ENCODE measurements at regions not wholly inside any gene's neighbourhood (a gene's known extent, or its start where the extent isn't known, plus 50 kb on each side); places are given as distances from the start of the nearest gene placed in this dataset.

DNA sequence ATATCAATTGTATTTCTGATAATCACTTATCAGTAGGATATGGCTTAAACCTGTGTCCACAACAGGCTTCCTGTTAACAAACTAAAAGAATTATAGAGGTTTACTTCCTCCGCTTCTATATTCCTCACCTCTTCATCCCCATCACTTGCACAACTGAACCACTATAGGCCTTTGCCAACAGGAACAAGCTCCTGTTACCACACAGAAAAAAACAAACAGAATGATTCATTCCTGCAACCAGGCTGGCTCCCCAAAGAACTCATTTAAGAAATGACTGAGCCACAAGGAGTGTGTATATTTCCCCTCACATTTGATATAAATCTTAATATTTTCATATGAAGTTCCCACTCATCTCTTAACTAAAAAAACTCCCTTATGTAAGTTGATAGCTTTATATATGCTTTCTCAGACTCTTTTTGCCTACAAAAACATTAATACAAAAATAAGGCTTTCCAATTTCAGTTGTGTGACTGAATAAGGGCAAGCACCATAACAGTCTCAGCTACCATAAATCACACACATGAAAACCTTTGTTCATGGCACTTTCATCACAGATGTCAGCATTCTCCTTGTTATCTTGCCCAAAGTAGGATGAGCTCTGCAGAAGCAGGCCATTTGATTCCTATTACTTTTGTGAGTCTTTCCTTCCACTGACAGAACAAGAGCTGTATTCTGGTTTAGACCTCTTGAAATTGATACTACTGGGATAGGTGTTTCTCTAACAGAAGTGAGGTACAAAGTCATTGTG is 366.8 kb downstream of the SLITRK1 start:
- no peaks in the 10 kb centered on the region for H3K36me3 ChIP-seq (ENCODE audit: control insufficient read depth in 2 of 2, insufficient read depth in 2 of 2, low read length in 2 of 2)
- peaks cover 0 to 7% of the 10 kb centered on the region in 2 donors for H3K9me3 ChIP-seq (ENCODE audit: control insufficient read depth in 2 of 2, low read length in 2 of 2)
- H3K9ac ChIP-seq (ENCODE audit: low read depth in 1 of 2, low read length in 2 of 2) = no peak overlapping the region

DNA sequence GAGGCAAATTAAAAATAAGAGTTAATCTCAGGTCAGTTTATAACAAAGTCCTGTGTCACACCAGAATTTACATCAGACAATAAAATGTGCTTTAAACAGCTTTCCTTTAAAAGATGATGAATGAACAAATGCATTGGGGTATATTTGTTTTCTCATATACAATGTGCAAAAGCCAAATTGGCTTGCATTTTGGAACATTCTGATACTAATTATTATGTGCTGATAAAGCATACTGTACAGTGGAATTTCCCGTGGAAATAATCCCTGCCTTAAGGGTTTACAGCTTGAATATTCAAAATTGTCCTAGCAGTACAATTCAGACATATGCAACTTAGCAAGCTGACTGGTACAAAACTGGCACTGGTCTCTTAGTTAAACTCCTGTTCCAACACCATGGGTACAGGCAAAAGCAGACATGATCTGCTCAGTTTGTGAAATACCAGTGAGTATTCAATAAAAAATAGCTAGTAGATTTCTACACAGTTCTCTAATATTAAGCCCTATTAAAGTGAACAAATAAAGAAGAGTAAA is 373.4 kb downstream of the SLITRK1 start:
- Histone ChIP-seq H3K27me3 (ENCODE audit: control insufficient read depth in 2 of 2, insufficient read depth in 2 of 2, low read length in 2 of 2) (no peaks in the 10 kb centered on the region), H3K9me3 (ENCODE audit: control insufficient read depth in 2 of 2, low read length in 2 of 2) (no peaks in the 10 kb centered on the region), H3K36me3 (ENCODE audit: control insufficient read depth in 2 of 2, insufficient read depth in 2 of 2, low read length in 2 of 2) (no peaks in the 10 kb centered on the region), H3K27ac (ENCODE audit: low read depth in 2 of 2, low read length in 2 of 2) (no peak overlapping the region), H3K4me1 (ENCODE audit: control insufficient read depth in 2 of 2, insufficient read depth in 2 of 2, low read length in 2 of 2) (no peaks in the 10 kb centered on the region), H3K4me3 (ENCODE audit: low read length in 2 of 2) (no peak overlapping the region), H3K9ac (ENCODE audit: low read depth in 1 of 2, low read length in 2 of 2) (no peak overlapping the region)

More for the DNA sequence above, 366.8 kb downstream of the SLITRK1 start:
- Histone ChIP-seq H3K4me3 (ENCODE audit: low read length in 2 of 2) (no peak overlapping the region), H3K27me3 (ENCODE audit: control insufficient read depth in 2 of 2, insufficient read depth in 2 of 2, low read length in 2 of 2) (no peaks in the 10 kb centered on the region), H3K27ac (ENCODE audit: low read depth in 2 of 2, low read length in 2 of 2) (no peak overlapping the region), H3K4me1 (ENCODE audit: control insufficient read depth in 2 of 2, insufficient read depth in 2 of 2, low read length in 2 of 2) (no peaks in the 10 kb centered on the region)

DNA sequence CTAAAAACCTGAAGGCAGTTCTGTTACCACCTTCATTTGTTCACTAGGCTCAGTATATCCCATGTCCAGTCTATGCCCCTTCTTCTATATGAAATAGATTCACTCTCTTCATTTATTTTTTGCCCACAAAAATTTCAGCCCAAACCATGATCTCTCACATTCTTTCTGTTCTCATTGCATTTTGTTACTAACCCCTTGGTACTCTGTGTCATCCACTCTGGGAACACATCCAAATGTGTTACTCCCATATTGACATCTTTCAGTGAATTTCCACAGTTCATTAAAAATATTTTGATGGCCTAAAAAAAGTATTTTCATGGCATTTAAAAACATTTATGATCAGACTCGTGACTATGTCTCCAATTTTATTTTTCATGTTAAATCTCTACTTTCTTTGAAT is 378.9 kb downstream of the SLITRK1 start:
- Histone ChIP-seq H3K27ac (ENCODE audit: low read depth in 2 of 2, low read length in 2 of 2) (no peak overlapping the region), H3K36me3 (ENCODE audit: control insufficient read depth in 2 of 2, insufficient read depth in 2 of 2, low read length in 2 of 2) (no peaks in the 10 kb centered on the region), H3K27me3 (ENCODE audit: control insufficient read depth in 2 of 2, insufficient read depth in 2 of 2, low read length in 2 of 2) (no peaks in the 10 kb centered on the region), H3K4me1 (ENCODE audit: control insufficient read depth in 2 of 2, insufficient read depth in 2 of 2, low read length in 2 of 2) (no peaks in the 10 kb centered on the region), H3K9ac (ENCODE audit: low read depth in 1 of 2, low read length in 2 of 2) (no peak overlapping the region), H3K9me3 (ENCODE audit: control insufficient read depth in 2 of 2, low read length in 2 of 2) (no peaks in the 10 kb centered on the region), H3K4me3 (ENCODE audit: low read length in 2 of 2) (no peak overlapping the region)

DNA sequence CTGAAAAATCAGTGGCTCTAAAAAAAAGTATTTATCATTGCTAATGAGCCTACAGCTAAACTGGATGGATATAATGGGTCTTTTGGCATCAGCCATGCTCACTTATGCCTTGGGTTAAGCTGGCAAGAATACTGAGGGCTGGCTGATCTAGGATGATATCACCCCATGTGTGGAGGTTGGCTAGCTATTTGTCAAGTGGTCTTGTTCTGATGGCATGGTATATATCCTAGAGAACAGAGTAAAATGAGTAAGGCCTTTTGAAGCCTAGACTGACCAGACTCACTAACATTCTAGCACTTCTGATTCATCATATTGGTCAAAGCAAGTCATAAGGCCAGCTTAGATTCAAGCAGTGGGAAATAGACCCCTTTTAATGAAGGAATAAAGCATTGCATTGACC is 383.0 kb downstream of the SLITRK1 start:
- Histone ChIP-seq H3K27me3 (ENCODE audit: control insufficient read depth in 2 of 2, insufficient read depth in 2 of 2, low read length in 2 of 2) (no peaks in the 10 kb centered on the region), H3K36me3 (ENCODE audit: control insufficient read depth in 2 of 2, insufficient read depth in 2 of 2, low read length in 2 of 2) (no peaks in the 10 kb centered on the region), H3K27ac (ENCODE audit: low read depth in 2 of 2, low read length in 2 of 2) (no peak overlapping the region), H3K9ac (ENCODE audit: low read depth in 1 of 2, low read length in 2 of 2) (no peak overlapping the region), H3K4me1 (ENCODE audit: control insufficient read depth in 2 of 2, insufficient read depth in 2 of 2, low read length in 2 of 2) (no peaks in the 10 kb centered on the region), H3K4me3 (ENCODE audit: low read length in 2 of 2) (no peak overlapping the region), H3K9me3 (ENCODE audit: control insufficient read depth in 2 of 2, low read length in 2 of 2) (no peaks in the 10 kb centered on the region)

DNA sequence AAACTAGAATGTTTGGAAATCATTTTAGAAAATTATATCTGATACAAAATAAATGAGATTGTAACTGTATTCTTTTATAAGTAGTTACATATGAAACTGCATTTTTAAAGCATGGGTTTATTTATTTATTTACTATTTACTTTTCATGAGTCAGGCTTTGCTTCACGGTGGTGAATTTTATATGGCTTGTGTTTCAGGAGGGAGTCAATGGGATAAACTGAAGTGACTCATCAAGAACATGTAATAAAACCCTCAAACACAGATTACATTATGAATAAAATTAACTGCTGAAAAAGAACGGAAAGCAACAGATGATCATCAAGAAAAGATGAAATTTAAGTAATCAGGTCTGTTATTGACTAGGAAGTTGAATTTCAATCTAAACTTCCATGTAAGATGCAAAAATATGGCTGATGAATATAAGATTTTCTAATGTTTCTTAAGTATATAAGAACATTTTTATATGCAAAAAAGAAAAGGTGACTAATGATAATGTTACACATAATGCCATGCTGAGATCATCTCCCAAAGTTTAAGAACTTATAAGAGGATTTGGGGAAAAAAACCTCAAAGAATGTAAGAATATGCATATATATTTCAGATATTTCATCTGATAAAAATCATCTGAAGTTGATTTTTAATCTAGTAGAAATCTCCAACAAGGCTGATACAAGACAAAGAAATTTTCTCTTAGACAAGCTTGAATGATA is 383.6 kb downstream of the SLITRK1 start:
- H3K9me3 ChIP-seq (ENCODE audit: control insufficient read depth in 2 of 2, low read length in 2 of 2) = no peaks in the 10 kb centered on the region
- H3K27me3 ChIP-seq (ENCODE audit: control insufficient read depth in 2 of 2, insufficient read depth in 2 of 2, low read length in 2 of 2) = no peaks in the 10 kb centered on the region

DNA sequence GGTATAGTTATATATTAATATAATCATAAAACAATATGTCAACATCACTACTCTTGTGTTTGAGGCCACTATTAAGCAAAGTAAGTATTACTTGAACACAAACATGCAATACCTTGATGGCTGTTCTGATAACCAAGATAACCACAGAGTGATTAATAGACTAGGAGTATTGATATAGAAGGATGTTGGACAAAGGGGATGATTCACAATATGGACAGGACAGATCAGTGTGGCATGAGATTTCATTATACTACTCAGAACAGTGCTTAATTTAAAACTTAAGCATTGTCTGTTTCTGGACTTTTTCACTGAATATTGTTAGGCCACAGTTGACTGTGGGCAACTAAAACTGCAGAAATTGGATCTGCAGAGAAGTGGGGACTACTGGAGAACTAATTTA is 384.2 kb downstream of the SLITRK1 start:
- Histone ChIP-seq H3K9me3 (ENCODE audit: control insufficient read depth in 2 of 2, low read length in 2 of 2) (no peaks in the 10 kb centered on the region), H3K36me3 (ENCODE audit: control insufficient read depth in 2 of 2, insufficient read depth in 2 of 2, low read length in 2 of 2) (no peaks in the 10 kb centered on the region), H3K9ac (ENCODE audit: low read depth in 1 of 2, low read length in 2 of 2) (no peak overlapping the region), H3K27ac (ENCODE audit: low read depth in 2 of 2, low read length in 2 of 2) (no peak overlapping the region), H3K4me3 (ENCODE audit: low read length in 2 of 2) (no peak overlapping the region), H3K4me1 (ENCODE audit: control insufficient read depth in 2 of 2, insufficient read depth in 2 of 2, low read length in 2 of 2) (no peaks in the 10 kb centered on the region), H3K27me3 (ENCODE audit: control insufficient read depth in 2 of 2, insufficient read depth in 2 of 2, low read length in 2 of 2) (no peaks in the 10 kb centered on the region)

More for the DNA sequence above, 383.6 kb downstream of the SLITRK1 start:
- Histone ChIP-seq H3K4me3 (ENCODE audit: low read length in 2 of 2) (no peak overlapping the region), H3K27ac (ENCODE audit: low read depth in 2 of 2, low read length in 2 of 2) (no peak overlapping the region), H3K36me3 (ENCODE audit: control insufficient read depth in 2 of 2, insufficient read depth in 2 of 2, low read length in 2 of 2) (no peaks in the 10 kb centered on the region), H3K4me1 (ENCODE audit: control insufficient read depth in 2 of 2, insufficient read depth in 2 of 2, low read length in 2 of 2) (no peaks in the 10 kb centered on the region), H3K9ac (ENCODE audit: low read depth in 1 of 2, low read length in 2 of 2) (no peak overlapping the region)

DNA sequence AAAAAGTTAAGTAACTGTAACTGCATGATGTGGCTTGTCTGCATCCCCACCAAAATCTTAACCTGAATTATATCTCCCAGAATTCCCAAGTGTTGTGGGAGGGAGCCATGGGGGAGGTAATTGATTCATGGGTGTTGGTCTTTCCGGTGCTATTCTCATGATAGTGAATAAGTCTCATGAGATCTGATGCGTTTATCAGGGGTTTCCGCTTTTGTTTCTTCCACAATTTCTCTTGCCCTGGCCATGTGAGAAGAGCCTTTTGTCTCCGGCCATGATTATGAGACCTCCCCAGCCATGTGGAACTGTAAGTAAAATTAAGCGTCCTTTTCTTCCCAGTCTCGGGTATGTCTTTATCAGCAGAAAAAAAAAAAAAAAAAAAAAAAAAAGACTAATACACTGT is 385.8 kb downstream of the SLITRK1 start:
- H3K4me3 ChIP-seq (ENCODE audit: low read length in 2 of 2) = no peak overlapping the region
- H3K4me1 ChIP-seq (ENCODE audit: control insufficient read depth in 2 of 2, insufficient read depth in 2 of 2, low read length in 2 of 2) = no peaks in the 10 kb centered on the region
- no peak overlapping the region for H3K27ac ChIP-seq (ENCODE audit: low read depth in 2 of 2, low read length in 2 of 2)
- H3K36me3 ChIP-seq (ENCODE audit: control insufficient read depth in 2 of 2, insufficient read depth in 2 of 2, low read length in 2 of 2) = no peaks in the 10 kb centered on the region
- H3K27me3 ChIP-seq (ENCODE audit: control insufficient read depth in 2 of 2, insufficient read depth in 2 of 2, low read length in 2 of 2) = no peaks in the 10 kb centered on the region
- H3K9ac ChIP-seq (ENCODE audit: low read depth in 1 of 2, low read length in 2 of 2) = no peak overlapping the region
- H3K9me3 ChIP-seq (ENCODE audit: control insufficient read depth in 2 of 2, low read length in 2 of 2) = no peaks in the 10 kb centered on the region

DNA sequence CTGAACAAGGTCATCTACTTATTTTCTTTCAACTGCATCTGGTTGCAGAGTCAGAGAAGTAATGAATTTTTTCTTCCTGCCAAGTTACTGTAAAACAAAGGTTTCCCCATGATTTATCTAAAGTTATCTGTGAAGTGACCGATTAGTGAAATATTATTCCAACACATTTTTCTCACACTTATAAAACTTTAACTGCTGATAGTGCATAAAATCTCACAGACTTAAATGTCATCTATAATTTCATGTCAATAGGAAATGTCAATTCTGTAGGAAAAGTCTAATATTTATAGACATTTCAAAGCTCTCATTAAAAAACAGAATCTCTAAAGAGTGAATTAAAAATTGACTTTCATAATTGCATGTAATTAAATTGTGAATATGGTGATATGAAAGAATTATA is 397.2 kb downstream of the SLITRK1 start:
- Histone ChIP-seq H3K27ac (ENCODE audit: low read depth in 2 of 2, low read length in 2 of 2) (no peak overlapping the region), H3K4me1 (ENCODE audit: control insufficient read depth in 2 of 2, insufficient read depth in 2 of 2, low read length in 2 of 2) (no peaks in the 10 kb centered on the region), H3K36me3 (ENCODE audit: control insufficient read depth in 2 of 2, insufficient read depth in 2 of 2, low read length in 2 of 2) (no peaks in the 10 kb centered on the region), H3K4me3 (ENCODE audit: low read length in 2 of 2) (no peak overlapping the region), H3K9me3 (ENCODE audit: control insufficient read depth in 2 of 2, low read length in 2 of 2) (peaks cover 2 to 3% of the 10 kb centered on the region in 2 donors), H3K9ac (ENCODE audit: low read depth in 1 of 2, low read length in 2 of 2) (no peak overlapping the region), H3K27me3 (ENCODE audit: control insufficient read depth in 2 of 2, insufficient read depth in 2 of 2, low read length in 2 of 2) (no peaks in the 10 kb centered on the region)

DNA sequence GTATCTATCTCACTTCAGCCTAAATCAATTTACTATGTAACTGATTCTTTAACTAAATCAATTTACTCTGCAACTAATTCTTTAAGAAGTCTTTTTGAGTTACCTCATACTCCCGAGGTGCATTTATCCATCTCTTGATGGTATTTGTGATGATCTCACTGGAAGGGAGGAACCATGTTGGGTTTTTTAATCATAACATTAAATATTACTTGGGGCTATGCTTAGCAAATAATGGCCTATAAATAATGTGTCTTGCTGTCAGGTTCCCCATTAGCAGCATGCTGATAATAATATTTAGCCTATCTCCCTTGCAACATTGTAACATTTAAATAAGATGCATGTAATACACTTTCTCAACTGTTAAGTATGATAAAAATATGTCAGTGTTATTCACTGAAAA is 411.3 kb downstream of the SLITRK1 start:
- no peak overlapping the region for H3K9ac ChIP-seq (ENCODE audit: low read depth in 1 of 2, low read length in 2 of 2)

DNA sequence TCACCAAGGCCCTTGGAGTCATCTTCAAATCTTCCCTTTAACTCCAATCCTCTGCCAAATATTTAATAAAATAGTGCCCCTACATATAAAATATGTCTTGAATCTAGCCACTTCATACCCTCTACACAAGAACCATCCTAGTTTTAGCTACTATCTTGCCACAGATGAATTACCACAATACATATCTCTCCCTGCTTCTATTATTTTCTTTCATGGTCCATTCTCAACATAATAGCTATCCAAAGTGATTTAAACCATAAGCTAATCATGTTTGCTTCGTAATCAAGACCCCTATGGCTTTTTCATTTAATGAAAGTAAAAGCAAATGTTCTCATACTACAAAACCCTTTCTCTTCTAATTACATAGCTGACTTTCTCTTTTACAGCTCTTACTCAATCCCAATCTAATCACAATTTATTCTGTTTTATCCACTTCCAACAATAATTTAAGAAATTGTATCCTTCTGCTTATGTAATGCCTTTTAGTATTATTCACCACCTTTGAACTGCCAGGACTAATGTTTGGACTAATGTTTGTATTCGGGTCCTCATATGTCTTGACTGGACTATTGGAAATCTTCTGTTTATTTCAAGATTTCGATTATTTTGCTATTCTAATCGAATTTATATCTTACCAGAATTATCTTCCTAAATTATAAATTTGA is 412.0 kb downstream of the SLITRK1 start:
- no peak overlapping the region for H3K27ac ChIP-seq (ENCODE audit: low read depth in 2 of 2, low read length in 2 of 2)
- no peaks in the 10 kb centered on the region for H3K9me3 ChIP-seq (ENCODE audit: control insufficient read depth in 2 of 2, low read length in 2 of 2)
- no peak overlapping the region for H3K4me3 ChIP-seq (ENCODE audit: low read length in 2 of 2)
- H3K27me3 ChIP-seq (ENCODE audit: control insufficient read depth in 2 of 2, insufficient read depth in 2 of 2, low read length in 2 of 2) = no peaks in the 10 kb centered on the region
- no peaks in the 10 kb centered on the region for H3K4me1 ChIP-seq (ENCODE audit: control insufficient read depth in 2 of 2, insufficient read depth in 2 of 2, low read length in 2 of 2)
- H3K36me3 ChIP-seq (ENCODE audit: control insufficient read depth in 2 of 2, insufficient read depth in 2 of 2, low read length in 2 of 2) = no peaks in the 10 kb centered on the region
- no peak overlapping the region for H3K9ac ChIP-seq (ENCODE audit: low read depth in 1 of 2, low read length in 2 of 2)

More for the DNA sequence above, 411.3 kb downstream of the SLITRK1 start:
- Histone ChIP-seq H3K36me3 (ENCODE audit: control insufficient read depth in 2 of 2, insufficient read depth in 2 of 2, low read length in 2 of 2) (no peaks in the 10 kb centered on the region), H3K4me1 (ENCODE audit: control insufficient read depth in 2 of 2, insufficient read depth in 2 of 2, low read length in 2 of 2) (no peaks in the 10 kb centered on the region), H3K27me3 (ENCODE audit: control insufficient read depth in 2 of 2, insufficient read depth in 2 of 2, low read length in 2 of 2) (no peaks in the 10 kb centered on the region), H3K4me3 (ENCODE audit: low read length in 2 of 2) (no peak overlapping the region), H3K27ac (ENCODE audit: low read depth in 2 of 2, low read length in 2 of 2) (no peak overlapping the region), H3K9me3 (ENCODE audit: control insufficient read depth in 2 of 2, low read length in 2 of 2) (no peaks in the 10 kb centered on the region)

Data from mucosa of rectum (tissue), 2 donors.